HEK293T (cell line): ENCODE measurements at regions not wholly inside any gene's neighbourhood (a gene's known extent, or its start where the extent isn't known, plus 50 kb on each side); places are given as distances from the start of the nearest gene placed in this dataset.

Experiments
- CTCF ChIA-PET: fragments of 350-600 bp; formaldehyde crosslinking; extraction: SDS; loops from one replicate; lab custom pipeline; 2021; ENCODE audit warnings: antibody characterized with exemption, inconsistent platforms; lab: Yijun Ruan, JAX
- POLR2A ChIA-PET: fragments of 350-600 bp; formaldehyde crosslinking; extraction: SDS; loops from one replicate; lab custom pipeline; 2020; ENCODE audit warnings: antibody characterized with exemption, inconsistent platforms; lab: Yijun Ruan, JAX
- DNase-seq: peaks from one replicate; pipeline ENCODE4 v3.0.0; 2012; ENCODE audit warnings: mixed read lengths; ENCODE audit errors: extremely low spot score
- ARNT ChIP-seq: fragments of 450-650 bp; IDR thresholded peaks from 2 replicates; pipeline ENCODE4 v1.6.1; 2017; ENCODE audit warnings: mild to moderate bottlenecking
- BHLHE40 ChIP-seq: fragments of 450-650 bp; IDR thresholded peaks from 2 replicates; pipeline ENCODE4 v1.6.1; 2016; ENCODE audit warnings: mild to moderate bottlenecking, moderate library complexity, borderline replicate concordance
- CTBP1 ChIP-seq: fragments of 450-650 bp; IDR thresholded peaks from 2 replicates; pipeline ENCODE4 v1.6.1; 2016; ENCODE audit warnings: borderline replicate concordance
- ELF4 ChIP-seq: fragments of 450-650 bp; IDR thresholded peaks from 2 replicates; pipeline ENCODE4 v1.6.1; 2017; ENCODE audit warnings: antibody characterized with exemption
- FOXA1 ChIP-seq: fragments of 450-650 bp; IDR thresholded peaks from 2 replicates; pipeline ENCODE4 v1.6.1; 2016; ENCODE audit warnings: mild to moderate bottlenecking
- FOXK2 ChIP-seq: fragments of 450-650 bp; IDR thresholded peaks from 2 replicates; pipeline ENCODE4 v1.6.1; 2016; ENCODE audit warnings: mild to moderate bottlenecking
- FOXM1 ChIP-seq: fragments of 450-650 bp; IDR thresholded peaks from 2 replicates; pipeline ENCODE4 v1.6.1; 2017; ENCODE audit warnings: mild to moderate bottlenecking, borderline replicate concordance
- HDGF ChIP-seq: fragments of 450-650 bp; IDR thresholded peaks from 2 replicates; pipeline ENCODE4 v1.6.1; 2017; ENCODE audit warnings: antibody characterized with exemption, borderline replicate concordance
- L3MBTL2 ChIP-seq: fragments of 450-650 bp; conservative IDR thresholded peaks from 2 replicates; pipeline ENCODE4 v1.6.1; 2016; ENCODE audit warnings: mild to moderate bottlenecking
- LEF1 ChIP-seq: fragments of 450-650 bp; IDR thresholded peaks from 2 replicates; pipeline ENCODE4 v1.6.1; 2017; ENCODE audit warnings: mild to moderate bottlenecking, borderline replicate concordance
- NFRKB ChIP-seq: fragments of 450-650 bp; IDR thresholded peaks from 2 replicates; pipeline ENCODE4 v1.6.1; 2016; ENCODE audit warnings: mild to moderate bottlenecking, moderate library complexity
- SP1 ChIP-seq: fragments of 450-650 bp; IDR thresholded peaks from 2 replicates; pipeline ENCODE4 v1.6.1; 2017
- SUZ12 ChIP-seq: fragments of 450-650 bp; IDR thresholded peaks from 2 replicates; pipeline ENCODE4 v1.6.1; 2016; ENCODE audit warnings: mild to moderate bottlenecking
- TARDBP ChIP-seq: fragments of 450-650 bp; IDR thresholded peaks from 2 replicates; pipeline ENCODE4 v1.6.1; 2016
- ZNF384 ChIP-seq: fragments of 450-650 bp; IDR thresholded peaks from 2 replicates; pipeline ENCODE4 v1.6.1; 2016
- TF ChIP-seq, protein P1 (sequence below): fragments of 450-650 bp; IDR thresholded peaks from 2 replicates; pipeline ENCODE4 v1.6.1; 2016

DNA sequence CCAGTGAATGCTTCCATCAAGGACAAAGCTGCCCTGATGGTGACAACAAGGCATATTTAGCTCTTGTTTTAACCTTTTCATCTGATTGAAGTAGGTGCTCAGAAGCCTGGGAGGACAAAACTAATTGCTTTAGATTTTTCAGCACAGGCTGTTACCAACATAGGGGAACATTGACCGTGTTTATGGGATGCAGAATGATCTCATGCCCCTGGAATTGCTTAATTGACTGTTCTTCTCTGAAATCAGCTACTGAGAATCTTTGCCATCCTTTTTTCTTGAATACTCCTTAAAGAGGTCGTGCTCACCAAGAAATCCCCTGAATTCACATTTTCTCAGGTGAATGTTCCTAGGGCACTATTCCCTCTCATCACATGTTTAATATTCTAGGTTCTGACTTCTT lies 95.9 kb upstream of the CCDC190 start:
- ChIA-PET CTCF (no interaction called here), POLR2A (no interaction called here)
- no peak for TF ChIP-seq L3MBTL2
- TF ChIP-seq TARDBP, result no peak
- TF ChIP-seq SP1, result no peak
- TF ChIP-seq FOXK2, result no peak
- no peak for TF ChIP-seq SUZ12
- TF ChIP-seq, protein P1, sequence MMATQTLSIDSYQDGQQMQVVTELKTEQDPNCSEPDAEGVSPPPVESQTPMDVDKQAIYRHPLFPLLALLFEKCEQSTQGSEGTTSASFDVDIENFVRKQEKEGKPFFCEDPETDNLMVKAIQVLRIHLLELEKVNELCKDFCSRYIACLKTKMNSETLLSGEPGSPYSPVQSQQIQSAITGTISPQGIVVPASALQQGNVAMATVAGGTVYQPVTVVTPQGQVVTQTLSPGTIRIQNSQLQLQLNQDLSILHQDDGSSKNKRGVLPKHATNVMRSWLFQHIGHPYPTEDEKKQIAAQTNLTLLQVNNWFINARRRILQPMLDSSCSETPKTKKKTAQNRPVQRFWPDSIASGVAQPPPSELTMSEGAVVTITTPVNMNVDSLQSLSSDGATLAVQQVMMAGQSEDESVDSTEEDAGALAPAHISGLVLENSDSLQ, result no peak
- TF ChIP-seq ELF4, result no peak
- no peak for TF ChIP-seq LEF1
- TF ChIP-seq ZNF384, result no peak
- TF ChIP-seq NFRKB, result no peak
- TF ChIP-seq FOXM1, result no peak
- TF ChIP-seq FOXA1, result no peak
- TF ChIP-seq ARNT, result no peak
- no peak for TF ChIP-seq BHLHE40
- DNase-seq, result no peak

DNA sequence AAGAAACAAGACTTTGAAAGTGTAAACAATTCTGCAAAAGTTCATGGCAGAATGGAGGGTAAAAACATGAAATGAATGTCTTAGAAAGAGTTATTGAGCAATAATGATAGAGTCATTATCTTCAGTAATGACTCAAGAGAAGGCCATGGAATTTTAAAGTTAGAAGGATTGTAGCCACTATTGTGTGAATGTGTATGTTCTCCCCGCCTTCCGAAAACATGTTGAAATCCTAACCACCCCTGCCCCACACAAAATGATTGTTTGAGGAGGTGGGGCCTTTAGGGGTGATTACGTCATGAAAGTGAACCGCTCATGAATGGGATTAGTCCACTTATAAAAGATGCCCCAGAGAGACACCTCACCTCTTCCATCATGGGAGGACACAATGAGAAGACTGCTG lies 93.8 kb upstream of the CCDC190 start:
- ChIA-PET POLR2A (no interaction called here), CTCF (no interaction called here)
- TF ChIP-seq CTBP1, result no peak
- no peak for DNase-seq

DNA sequence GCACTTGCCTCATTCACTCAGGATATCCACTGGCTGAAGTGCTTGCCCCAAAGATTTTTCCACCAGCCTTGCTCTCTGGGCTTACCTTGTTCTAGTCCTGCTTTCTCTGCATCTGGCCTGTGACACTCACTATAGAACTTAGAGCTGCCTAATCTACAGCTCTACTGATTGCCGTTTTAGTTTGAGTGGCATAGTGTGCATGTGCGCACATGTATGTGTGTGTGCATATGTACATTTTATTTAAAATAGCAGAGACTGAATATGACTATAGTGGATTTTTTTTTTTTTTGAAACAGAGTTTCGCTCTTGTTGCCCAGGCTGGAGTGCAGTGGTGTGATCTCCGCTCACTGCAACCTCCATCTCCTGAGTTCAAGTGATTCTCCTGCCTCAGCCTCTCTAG lies 92.0 kb upstream of the CCDC190 start:
- CTCF ChIA-PET, result no interaction called here
- POLR2A ChIA-PET, result no interaction called here
- no peak for DNase-seq
- TF ChIP-seq SUZ12 (no peak), BHLHE40 (no peak), LEF1 (no peak), ELF4 (no peak), FOXM1 (no peak), FOXA1 (no peak), FOXK2 (no peak), L3MBTL2 (no peak), ZNF384 (no peak), CTBP1 (no peak), ARNT (no peak), SP1 (no peak)
- TF ChIP-seq, protein P1, result no peak

DNA sequence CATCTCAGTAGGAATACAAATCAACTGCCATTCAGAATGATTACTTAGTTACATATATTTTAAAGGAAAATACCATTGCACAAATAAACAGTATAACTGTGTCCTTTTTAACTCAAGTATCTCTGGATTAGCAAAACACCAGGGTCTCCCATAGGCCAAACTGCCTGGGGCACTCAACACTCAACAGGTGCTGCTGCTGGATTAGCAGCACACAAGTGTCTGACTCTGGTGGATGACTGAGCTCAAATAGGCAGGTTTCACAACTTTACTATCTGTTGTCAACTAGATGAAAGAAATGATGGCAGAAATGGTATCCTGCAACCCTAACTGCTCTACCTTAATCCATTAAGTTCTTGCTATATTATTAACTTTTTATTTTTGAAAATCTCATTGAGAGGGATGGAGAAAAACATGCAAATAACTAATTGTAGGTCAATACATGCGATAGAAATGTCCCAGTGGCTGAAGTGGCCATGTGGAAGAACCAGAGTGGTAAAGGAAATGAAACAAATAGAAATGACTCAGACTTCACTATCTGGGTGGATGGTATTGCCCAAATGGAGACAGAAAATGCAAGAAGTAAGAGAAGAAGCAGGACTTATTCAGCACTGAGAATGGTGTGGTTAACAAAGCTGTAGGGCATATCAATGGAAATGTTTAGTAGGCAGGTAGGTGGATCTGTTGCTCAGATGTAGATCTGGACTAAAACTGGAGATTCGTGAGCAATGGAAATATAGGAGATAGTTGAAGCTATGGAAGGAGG lies 90.8 kb upstream of the CCDC190 start:
- ChIA-PET POLR2A (no interaction called here), CTCF (no interaction called here)
- no peak for TF ChIP-seq ARNT
- TF ChIP-seq, protein P1, result no peak
- no peak for TF ChIP-seq FOXM1
- TF ChIP-seq LEF1, result no peak
- no peak for TF ChIP-seq ZNF384
- TF ChIP-seq L3MBTL2, result no peak
- no peak for TF ChIP-seq BHLHE40
- TF ChIP-seq FOXK2, result no peak
- no peak for TF ChIP-seq SUZ12
- no peak for TF ChIP-seq TARDBP
- no peak for DNase-seq

DNA sequence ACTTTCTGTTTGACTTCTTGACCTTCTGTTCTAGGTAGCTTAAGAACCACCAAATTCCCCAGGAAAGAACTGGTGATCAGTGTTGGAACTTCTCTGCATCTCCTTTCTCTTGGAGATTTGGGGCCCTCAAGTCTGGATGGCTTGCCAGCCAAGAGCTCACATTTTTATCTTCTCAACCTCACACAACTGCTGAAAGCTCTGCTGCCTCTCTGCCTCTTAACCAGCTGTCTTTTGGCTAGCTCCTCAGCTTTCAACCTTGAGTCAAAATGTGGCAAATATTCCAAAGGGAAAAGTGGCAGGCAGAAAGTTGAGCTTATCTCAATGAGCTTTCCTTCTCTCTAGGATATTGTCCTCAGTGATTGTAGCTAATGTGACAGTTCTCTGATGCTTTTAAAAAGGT lies 89.2 kb upstream of the CCDC190 start:
- CTCF ChIA-PET, result interaction anchor here (0.7 kb wide), 1 partner anchor 24 kb away, joined by 3 read pairs; no protein-coding TSS in a partner anchor
- no peak for DNase-seq
- POLR2A ChIA-PET, result no interaction called here
- TF ChIP-seq HDGF (no peak), TARDBP (no peak), CTBP1 (no peak), L3MBTL2 (no peak), FOXM1 (no peak), ARNT (no peak), FOXA1 (no peak), SP1 (no peak), ELF4 (no peak), LEF1 (no peak)

DNA sequence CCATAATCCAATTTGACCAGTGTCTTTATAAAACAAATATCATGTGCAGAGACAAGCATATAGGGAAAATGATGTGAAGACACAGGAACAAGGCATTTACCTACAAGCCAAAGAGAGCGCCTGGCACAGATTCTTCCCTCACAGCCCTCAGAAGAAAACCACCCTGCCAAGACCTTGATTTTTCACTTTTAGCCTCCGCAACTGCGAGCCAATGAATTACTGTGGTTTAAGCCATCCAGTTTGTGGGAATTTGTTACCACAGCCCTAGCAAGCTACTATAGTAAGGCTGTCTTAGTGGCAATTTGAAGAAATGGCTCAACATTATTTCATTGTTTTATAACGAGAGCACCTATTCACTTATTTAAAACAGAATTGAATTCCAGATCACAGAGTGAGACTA lies 85.7 kb upstream of the CCDC190 start:
- CTCF ChIA-PET, result no interaction called here
- DNase-seq, result no peak
- POLR2A ChIA-PET, result no interaction called here
- no peak for TF ChIP-seq ZNF384
- TF ChIP-seq HDGF, result no peak
- TF ChIP-seq BHLHE40, result no peak
- TF ChIP-seq L3MBTL2, result no peak
- TF ChIP-seq NFRKB, result no peak
- TF ChIP-seq FOXA1, result no peak
- TF ChIP-seq ELF4, result no peak
- TF ChIP-seq, protein P1, result no peak
